ENCODE measurements at regions not wholly inside any gene's neighbourhood (a gene's known extent, or its start where the extent isn't known, plus 50 kb on each side); places are given as distances from the start of the nearest gene placed in this dataset.

GRCh38 chr21:38997051-38997842 lies 186.0 kb downstream of the PSMG1 start:
- Mint-ChIP-seq H3K4me3 (no peak overlapping the region), H3K36me3 (ENCODE audit: insufficient read depth in 1 of 3, low read depth in 3 of 3) (no peaks in the 10 kb centered on the region), H3K27ac (no peak overlapping the region; a peak in 2 of 7 replicates), H3K4me1 (peaks cover 18 to 19% of the 10 kb centered on the region in 2 experiments), H3K27me3 (ENCODE audit: low read depth) (peaks cover under 1% of the 10 kb centered on the region; the same call in 1 of the 2 replicates), H3K9me3 (no peaks in the 10 kb centered on the region)
- H2BK5ac ChIP-seq (ENCODE audit: insufficient read length, low read length), result no peak overlapping the region
- H2BK12ac ChIP-seq (ENCODE audit: insufficient read length, low read depth, low read length), result no peak overlapping the region
- no peaks in the 10 kb centered on the region for H3K4me1 ChIP-seq (ENCODE audit: insufficient read depth, low read length)
- no peak overlapping the region for H4K91ac ChIP-seq (ENCODE audit: insufficient read length, low read depth, low read length)
- WGBS (ENCODE audit: extremely low coverage, insufficient read length, low lambda C conversion rate), result no CpG with 5 or more reads among the region's 10 CpGs
- H3K4me2 ChIP-seq (ENCODE audit: insufficient read depth, insufficient read length, low read length), result no peak overlapping the region
- no peak overlapping the region for H2BK120ac ChIP-seq (ENCODE audit: low read depth, low read length, poor library complexity, severe bottlenecking)
- no peak overlapping the region for H2AFZ ChIP-seq (ENCODE audit: low read length)
- H3K79me2 ChIP-seq (ENCODE audit: insufficient read depth, low read length), result no peaks in the 10 kb centered on the region
- no peak overlapping the region for H2BK15ac ChIP-seq (ENCODE audit: low read depth, low read length)
- H3K23ac ChIP-seq (ENCODE audit: insufficient read length, low read depth, low read length), result no peak overlapping the region
- H4K5ac ChIP-seq (ENCODE audit: insufficient read length, low read depth, low read length), result no peak overlapping the region
- no peaks in the 10 kb centered on the region for H3K9me3 ChIP-seq (ENCODE audit: control insufficient read depth, low read depth, low read length)
- H3K27ac ChIP-seq (ENCODE audit: insufficient read length, low read depth, low read length), result no peak overlapping the region
- no peaks in the 10 kb centered on the region for H4K20me1 ChIP-seq (ENCODE audit: control insufficient read depth, insufficient read depth, insufficient read length)
- H2BK20ac ChIP-seq (ENCODE audit: low read depth, low read length, poor library complexity, severe bottlenecking), result no peak overlapping the region
- H3K14ac ChIP-seq (ENCODE audit: insufficient read depth, low read length), result no peak overlapping the region
- H3K56ac ChIP-seq (ENCODE audit: insufficient read length, low read depth, low read length), result no peak overlapping the region
- DNase-seq, result no peak
- no peak overlapping the region for H4K8ac ChIP-seq (replicated peaks; ENCODE audit: insufficient read length, low read depth, low read length)
- H3K18ac ChIP-seq (ENCODE audit: insufficient read length, low read depth, low read length), result no peak overlapping the region
- H3T11ph ChIP-seq (ENCODE audit: low read length), result no peak overlapping the region
- no peaks in the 10 kb centered on the region for H3K23me2 ChIP-seq (ENCODE audit: insufficient read length, low read depth, low read length, poor library complexity, severe bottlenecking)
- H3K4ac ChIP-seq (ENCODE audit: low read depth, low read length), result no peak overlapping the region
- no peak for TF ChIP-seq CTCF (conservative IDR thresholded peaks at IDR 0.05)
- no peaks in the 10 kb centered on the region for H3K79me1 ChIP-seq (ENCODE audit: insufficient read depth, low read depth, low read length, poor library complexity, severe bottlenecking)
- no peak overlapping the region for H3K9ac ChIP-seq (ENCODE audit: extremely low read depth, insufficient read length, low read length)
- H3K27me3 ChIP-seq (ENCODE audit: insufficient read depth, low read length), result no peaks in the 10 kb centered on the region
- no peak overlapping the region for H2AK5ac ChIP-seq (ENCODE audit: insufficient read length, low read length)
